ENCODE measurements at regions not wholly inside any gene's neighbourhood (a gene's known extent, or its start where the extent isn't known, plus 50 kb on each side); places are given as distances from the start of the nearest gene placed in this dataset.

DNA sequence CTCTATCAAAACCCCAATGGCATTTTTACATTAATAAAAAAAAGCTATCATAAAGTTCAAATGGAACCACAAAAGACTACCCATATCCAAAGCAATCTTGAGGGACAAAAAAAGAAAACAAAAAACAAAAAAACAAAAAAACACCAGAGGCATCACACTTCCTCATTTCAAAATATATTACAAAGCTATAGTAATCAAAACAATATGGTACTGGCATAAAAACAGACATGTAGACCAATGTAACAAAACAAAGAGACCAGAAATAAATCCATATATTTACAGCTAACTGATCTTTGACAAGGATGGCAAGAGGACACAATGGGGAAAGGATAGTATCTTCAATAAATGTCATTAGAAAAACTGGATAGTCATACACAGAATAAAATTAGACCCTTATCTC is 245.1 kb upstream of the MSX2 start:
- Histone ChIP-seq H3K4me3 (ENCODE audit: low read depth in 1 of 3, low read length in 3 of 3) (no peak overlapping the region), H3K27me3 (ENCODE audit: control insufficient read depth in 4 of 4, insufficient read depth in 4 of 4, low read length in 3 of 4) (peaks cover 0 to 5% (median 1%) of the 10 kb centered on the region in 4 donors), H3K9ac (ENCODE audit: low read depth in 1 of 2, low read length in 2 of 2) (no peak overlapping the region), H3K27ac (ENCODE audit: low read depth in 1 of 2, low read length in 2 of 2) (no peak overlapping the region), H3K4me1 (ENCODE audit: control insufficient read depth in 4 of 4, insufficient read depth in 4 of 4, low read length in 3 of 4) (no peaks in the 10 kb centered on the region), H3K36me3 (ENCODE audit: control insufficient read depth in 4 of 4, insufficient read depth in 3 of 4, low read depth in 1 of 4, low read length in 3 of 4) (no peaks in the 10 kb centered on the region), H3K9me3 (ENCODE audit: control insufficient read depth in 4 of 4, low read length in 3 of 4) (peaks cover 0 to 7% (median 2%) of the 10 kb centered on the region in 4 donors)
- TF ChIP-seq SP1 (IDR thresholded peaks at IDR 0.05) (no peak), RAD21 (IDR thresholded peaks at IDR 0.05) (no peak), EGR1 (IDR thresholded peaks at IDR 0.05; ENCODE audit: low read depth in 2 of 2) (no peak), FOXA2 (IDR thresholded peaks at IDR 0.05) (no peak), HNF4A (conservative IDR thresholded peaks at IDR 0.05) (no peak)
- no peak for DNase-seq (ENCODE audit: low spot score)

DNA sequence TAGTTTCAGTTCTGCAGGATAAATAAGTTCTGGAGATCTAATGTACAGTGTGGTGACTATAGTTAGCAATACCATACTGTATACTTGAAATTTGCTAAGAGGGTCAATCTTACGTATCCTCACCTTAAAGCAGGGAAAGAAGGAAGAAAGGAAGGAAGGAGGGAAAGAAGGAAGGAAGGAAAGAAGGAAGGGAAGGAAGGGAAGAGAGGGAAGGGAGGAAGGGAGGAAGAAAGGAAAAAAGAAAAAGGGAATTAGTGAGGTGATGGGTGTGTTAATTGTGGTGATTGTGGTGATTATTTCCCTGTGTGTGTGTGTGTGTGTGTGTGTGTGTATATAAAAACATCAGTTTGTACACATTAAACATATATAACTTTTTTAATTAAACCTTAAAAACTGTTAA is 242.6 kb upstream of the MSX2 start:
- no peak overlapping the region for H3K27ac ChIP-seq (ENCODE audit: low read depth in 1 of 2, low read length in 2 of 2)
- H3K9ac ChIP-seq (ENCODE audit: low read depth in 1 of 2, low read length in 2 of 2) = no peak overlapping the region
- no peak overlapping the region for H3K4me3 ChIP-seq (ENCODE audit: low read depth in 1 of 3, low read length in 3 of 3)
- DNase-seq (ENCODE audit: low spot score) = no peak
- no peaks in the 10 kb centered on the region for H3K36me3 ChIP-seq (ENCODE audit: control insufficient read depth in 4 of 4, insufficient read depth in 3 of 4, low read depth in 1 of 4, low read length in 3 of 4)
- H3K9me3 ChIP-seq (ENCODE audit: control insufficient read depth in 4 of 4, low read length in 3 of 4) = peaks cover 0 to 10% (median 5%) of the 10 kb centered on the region in 4 donors
- peaks cover 0 to 5% (median 1%) of the 10 kb centered on the region in 4 donors for H3K27me3 ChIP-seq (ENCODE audit: control insufficient read depth in 4 of 4, insufficient read depth in 4 of 4, low read length in 3 of 4)
- 87% methylated on average over 1 of the region's 1 CpG for WGBS
- no peaks in the 10 kb centered on the region for H3K4me1 ChIP-seq (ENCODE audit: control insufficient read depth in 4 of 4, insufficient read depth in 4 of 4, low read length in 3 of 4)
- TF ChIP-seq, protein P1, sequence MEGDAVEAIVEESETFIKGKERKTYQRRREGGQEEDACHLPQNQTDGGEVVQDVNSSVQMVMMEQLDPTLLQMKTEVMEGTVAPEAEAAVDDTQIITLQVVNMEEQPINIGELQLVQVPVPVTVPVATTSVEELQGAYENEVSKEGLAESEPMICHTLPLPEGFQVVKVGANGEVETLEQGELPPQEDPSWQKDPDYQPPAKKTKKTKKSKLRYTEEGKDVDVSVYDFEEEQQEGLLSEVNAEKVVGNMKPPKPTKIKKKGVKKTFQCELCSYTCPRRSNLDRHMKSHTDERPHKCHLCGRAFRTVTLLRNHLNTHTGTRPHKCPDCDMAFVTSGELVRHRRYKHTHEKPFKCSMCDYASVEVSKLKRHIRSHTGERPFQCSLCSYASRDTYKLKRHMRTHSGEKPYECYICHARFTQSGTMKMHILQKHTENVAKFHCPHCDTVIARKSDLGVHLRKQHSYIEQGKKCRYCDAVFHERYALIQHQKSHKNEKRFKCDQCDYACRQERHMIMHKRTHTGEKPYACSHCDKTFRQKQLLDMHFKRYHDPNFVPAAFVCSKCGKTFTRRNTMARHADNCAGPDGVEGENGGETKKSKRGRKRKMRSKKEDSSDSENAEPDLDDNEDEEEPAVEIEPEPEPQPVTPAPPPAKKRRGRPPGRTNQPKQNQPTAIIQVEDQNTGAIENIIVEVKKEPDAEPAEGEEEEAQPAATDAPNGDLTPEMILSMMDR (IDR thresholded peaks at IDR 0.05; ENCODE audit: low read depth, low read length, missing input control) = no peak
- TF ChIP-seq RAD21 (IDR thresholded peaks at IDR 0.05) (no peak), FOXA1 (IDR thresholded peaks at IDR 0.05) (no peak), TAF1 (conservative IDR thresholded peaks at IDR 0.05) (no peak), GABPA (IDR thresholded peaks at IDR 0.05 in 1 of 2, conservative IDR thresholded peaks at IDR 0.05 in 1 of 2) (no peak), YY1 (IDR thresholded peaks at IDR 0.05) (no peak), EGR1 (IDR thresholded peaks at IDR 0.05; ENCODE audit: low read depth in 2 of 2) (no peak), HNF4A (conservative IDR thresholded peaks at IDR 0.05) (no peak)
- TF ChIP-seq, protein P2, sequence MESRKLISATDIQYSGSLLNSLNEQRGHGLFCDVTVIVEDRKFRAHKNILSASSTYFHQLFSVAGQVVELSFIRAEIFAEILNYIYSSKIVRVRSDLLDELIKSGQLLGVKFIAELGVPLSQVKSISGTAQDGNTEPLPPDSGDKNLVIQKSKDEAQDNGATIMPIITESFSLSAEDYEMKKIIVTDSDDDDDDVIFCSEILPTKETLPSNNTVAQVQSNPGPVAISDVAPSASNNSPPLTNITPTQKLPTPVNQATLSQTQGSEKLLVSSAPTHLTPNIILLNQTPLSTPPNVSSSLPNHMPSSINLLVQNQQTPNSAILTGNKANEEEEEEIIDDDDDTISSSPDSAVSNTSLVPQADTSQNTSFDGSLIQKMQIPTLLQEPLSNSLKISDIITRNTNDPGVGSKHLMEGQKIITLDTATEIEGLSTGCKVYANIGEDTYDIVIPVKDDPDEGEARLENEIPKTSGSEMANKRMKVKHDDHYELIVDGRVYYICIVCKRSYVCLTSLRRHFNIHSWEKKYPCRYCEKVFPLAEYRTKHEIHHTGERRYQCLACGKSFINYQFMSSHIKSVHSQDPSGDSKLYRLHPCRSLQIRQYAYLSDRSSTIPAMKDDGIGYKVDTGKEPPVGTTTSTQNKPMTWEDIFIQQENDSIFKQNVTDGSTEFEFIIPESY (IDR thresholded peaks at IDR 0.05) = no peak

DNA sequence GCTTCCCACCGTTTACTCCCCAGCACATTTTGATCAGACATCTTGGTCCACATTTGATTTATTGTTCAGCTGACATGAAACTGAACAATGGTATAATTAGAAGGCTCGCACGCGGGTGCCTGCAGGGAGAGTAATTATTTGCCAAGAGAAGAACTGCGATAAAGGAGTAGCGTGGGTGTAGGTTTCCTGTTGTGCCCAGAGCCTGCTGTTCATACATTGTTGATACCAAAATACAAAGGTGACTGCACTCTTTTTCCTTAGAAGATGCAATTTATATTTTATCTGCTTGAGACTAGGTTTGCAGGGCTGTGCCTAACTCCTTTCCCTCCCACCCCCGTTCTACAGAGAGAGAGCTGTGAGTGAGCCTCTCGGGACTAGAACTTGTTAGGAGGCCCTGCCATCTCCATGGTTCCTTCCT is 241.8 kb upstream of the MSX2 start:
- WGBS = 43% methylated on average over 8 of the region's 8 CpGs
- H3K36me3 ChIP-seq (ENCODE audit: control insufficient read depth in 4 of 4, insufficient read depth in 3 of 4, low read depth in 1 of 4, low read length in 3 of 4) = no peaks in the 10 kb centered on the region
- H3K27me3 ChIP-seq (ENCODE audit: control insufficient read depth in 4 of 4, insufficient read depth in 4 of 4, low read length in 3 of 4) = peaks cover 0 to 5% (median 1%) of the 10 kb centered on the region in 4 donors
- H3K4me3 ChIP-seq (ENCODE audit: low read depth in 1 of 3, low read length in 3 of 3) = no peak overlapping the region
- H3K4me1 ChIP-seq (ENCODE audit: control insufficient read depth in 4 of 4, insufficient read depth in 4 of 4, low read length in 3 of 4) = no peaks in the 10 kb centered on the region
- TF ChIP-seq JUND (IDR thresholded peaks at IDR 0.05) = no peak
- no peak for TF ChIP-seq YY1 (IDR thresholded peaks at IDR 0.05)
- no peak for TF ChIP-seq HNF4A (conservative IDR thresholded peaks at IDR 0.05)
- TF ChIP-seq, protein P1 (IDR thresholded peaks at IDR 0.05; ENCODE audit: low read depth, low read length, missing input control) = no peak
- TF ChIP-seq GABPA (IDR thresholded peaks at IDR 0.05 in 1 of 2, conservative IDR thresholded peaks at IDR 0.05 in 1 of 2) = no peak
- TF ChIP-seq TAF1 (conservative IDR thresholded peaks at IDR 0.05) = no peak
- TF ChIP-seq HNF4G (IDR thresholded peaks at IDR 0.05) = no peak
- TF ChIP-seq NR2F2 (IDR thresholded peaks at IDR 0.05) = no peak
- TF ChIP-seq, protein P3, sequence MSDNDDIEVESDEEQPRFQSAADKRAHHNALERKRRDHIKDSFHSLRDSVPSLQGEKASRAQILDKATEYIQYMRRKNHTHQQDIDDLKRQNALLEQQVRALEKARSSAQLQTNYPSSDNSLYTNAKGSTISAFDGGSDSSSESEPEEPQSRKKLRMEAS (IDR thresholded peaks at IDR 0.05) = no peak
- TF ChIP-seq RXRA (IDR thresholded peaks at IDR 0.05) = no peak
- no peak for TF ChIP-seq SP1 (IDR thresholded peaks at IDR 0.05)
- no peak for TF ChIP-seq FOXA2 (IDR thresholded peaks at IDR 0.05)
- TF ChIP-seq, protein P4, sequence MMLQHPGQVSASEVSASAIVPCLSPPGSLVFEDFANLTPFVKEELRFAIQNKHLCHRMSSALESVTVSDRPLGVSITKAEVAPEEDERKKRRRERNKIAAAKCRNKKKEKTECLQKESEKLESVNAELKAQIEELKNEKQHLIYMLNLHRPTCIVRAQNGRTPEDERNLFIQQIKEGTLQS (IDR thresholded peaks at IDR 0.05) = no peak
- no peak overlapping the region for H3K27ac ChIP-seq (ENCODE audit: low read depth in 1 of 2, low read length in 2 of 2)
- H3K9me3 ChIP-seq (ENCODE audit: control insufficient read depth in 4 of 4, low read length in 3 of 4) = peaks cover 0 to 13% (median 5%) of the 10 kb centered on the region in 4 donors
- no peak for DNase-seq (ENCODE audit: low spot score)
- no peak overlapping the region for H3K9ac ChIP-seq (ENCODE audit: low read depth in 1 of 2, low read length in 2 of 2)
